ENCODE measurements at regions not wholly inside any gene's neighbourhood (a gene's known extent, or its start where the extent isn't known, plus 50 kb on each side); places are given as distances from the start of the nearest gene placed in this dataset.

GRCh38 chr3:84881288-84881687, 77.5 kb upstream of the CADM2 start (continued):
- TF ChIP-seq, protein P1, sequence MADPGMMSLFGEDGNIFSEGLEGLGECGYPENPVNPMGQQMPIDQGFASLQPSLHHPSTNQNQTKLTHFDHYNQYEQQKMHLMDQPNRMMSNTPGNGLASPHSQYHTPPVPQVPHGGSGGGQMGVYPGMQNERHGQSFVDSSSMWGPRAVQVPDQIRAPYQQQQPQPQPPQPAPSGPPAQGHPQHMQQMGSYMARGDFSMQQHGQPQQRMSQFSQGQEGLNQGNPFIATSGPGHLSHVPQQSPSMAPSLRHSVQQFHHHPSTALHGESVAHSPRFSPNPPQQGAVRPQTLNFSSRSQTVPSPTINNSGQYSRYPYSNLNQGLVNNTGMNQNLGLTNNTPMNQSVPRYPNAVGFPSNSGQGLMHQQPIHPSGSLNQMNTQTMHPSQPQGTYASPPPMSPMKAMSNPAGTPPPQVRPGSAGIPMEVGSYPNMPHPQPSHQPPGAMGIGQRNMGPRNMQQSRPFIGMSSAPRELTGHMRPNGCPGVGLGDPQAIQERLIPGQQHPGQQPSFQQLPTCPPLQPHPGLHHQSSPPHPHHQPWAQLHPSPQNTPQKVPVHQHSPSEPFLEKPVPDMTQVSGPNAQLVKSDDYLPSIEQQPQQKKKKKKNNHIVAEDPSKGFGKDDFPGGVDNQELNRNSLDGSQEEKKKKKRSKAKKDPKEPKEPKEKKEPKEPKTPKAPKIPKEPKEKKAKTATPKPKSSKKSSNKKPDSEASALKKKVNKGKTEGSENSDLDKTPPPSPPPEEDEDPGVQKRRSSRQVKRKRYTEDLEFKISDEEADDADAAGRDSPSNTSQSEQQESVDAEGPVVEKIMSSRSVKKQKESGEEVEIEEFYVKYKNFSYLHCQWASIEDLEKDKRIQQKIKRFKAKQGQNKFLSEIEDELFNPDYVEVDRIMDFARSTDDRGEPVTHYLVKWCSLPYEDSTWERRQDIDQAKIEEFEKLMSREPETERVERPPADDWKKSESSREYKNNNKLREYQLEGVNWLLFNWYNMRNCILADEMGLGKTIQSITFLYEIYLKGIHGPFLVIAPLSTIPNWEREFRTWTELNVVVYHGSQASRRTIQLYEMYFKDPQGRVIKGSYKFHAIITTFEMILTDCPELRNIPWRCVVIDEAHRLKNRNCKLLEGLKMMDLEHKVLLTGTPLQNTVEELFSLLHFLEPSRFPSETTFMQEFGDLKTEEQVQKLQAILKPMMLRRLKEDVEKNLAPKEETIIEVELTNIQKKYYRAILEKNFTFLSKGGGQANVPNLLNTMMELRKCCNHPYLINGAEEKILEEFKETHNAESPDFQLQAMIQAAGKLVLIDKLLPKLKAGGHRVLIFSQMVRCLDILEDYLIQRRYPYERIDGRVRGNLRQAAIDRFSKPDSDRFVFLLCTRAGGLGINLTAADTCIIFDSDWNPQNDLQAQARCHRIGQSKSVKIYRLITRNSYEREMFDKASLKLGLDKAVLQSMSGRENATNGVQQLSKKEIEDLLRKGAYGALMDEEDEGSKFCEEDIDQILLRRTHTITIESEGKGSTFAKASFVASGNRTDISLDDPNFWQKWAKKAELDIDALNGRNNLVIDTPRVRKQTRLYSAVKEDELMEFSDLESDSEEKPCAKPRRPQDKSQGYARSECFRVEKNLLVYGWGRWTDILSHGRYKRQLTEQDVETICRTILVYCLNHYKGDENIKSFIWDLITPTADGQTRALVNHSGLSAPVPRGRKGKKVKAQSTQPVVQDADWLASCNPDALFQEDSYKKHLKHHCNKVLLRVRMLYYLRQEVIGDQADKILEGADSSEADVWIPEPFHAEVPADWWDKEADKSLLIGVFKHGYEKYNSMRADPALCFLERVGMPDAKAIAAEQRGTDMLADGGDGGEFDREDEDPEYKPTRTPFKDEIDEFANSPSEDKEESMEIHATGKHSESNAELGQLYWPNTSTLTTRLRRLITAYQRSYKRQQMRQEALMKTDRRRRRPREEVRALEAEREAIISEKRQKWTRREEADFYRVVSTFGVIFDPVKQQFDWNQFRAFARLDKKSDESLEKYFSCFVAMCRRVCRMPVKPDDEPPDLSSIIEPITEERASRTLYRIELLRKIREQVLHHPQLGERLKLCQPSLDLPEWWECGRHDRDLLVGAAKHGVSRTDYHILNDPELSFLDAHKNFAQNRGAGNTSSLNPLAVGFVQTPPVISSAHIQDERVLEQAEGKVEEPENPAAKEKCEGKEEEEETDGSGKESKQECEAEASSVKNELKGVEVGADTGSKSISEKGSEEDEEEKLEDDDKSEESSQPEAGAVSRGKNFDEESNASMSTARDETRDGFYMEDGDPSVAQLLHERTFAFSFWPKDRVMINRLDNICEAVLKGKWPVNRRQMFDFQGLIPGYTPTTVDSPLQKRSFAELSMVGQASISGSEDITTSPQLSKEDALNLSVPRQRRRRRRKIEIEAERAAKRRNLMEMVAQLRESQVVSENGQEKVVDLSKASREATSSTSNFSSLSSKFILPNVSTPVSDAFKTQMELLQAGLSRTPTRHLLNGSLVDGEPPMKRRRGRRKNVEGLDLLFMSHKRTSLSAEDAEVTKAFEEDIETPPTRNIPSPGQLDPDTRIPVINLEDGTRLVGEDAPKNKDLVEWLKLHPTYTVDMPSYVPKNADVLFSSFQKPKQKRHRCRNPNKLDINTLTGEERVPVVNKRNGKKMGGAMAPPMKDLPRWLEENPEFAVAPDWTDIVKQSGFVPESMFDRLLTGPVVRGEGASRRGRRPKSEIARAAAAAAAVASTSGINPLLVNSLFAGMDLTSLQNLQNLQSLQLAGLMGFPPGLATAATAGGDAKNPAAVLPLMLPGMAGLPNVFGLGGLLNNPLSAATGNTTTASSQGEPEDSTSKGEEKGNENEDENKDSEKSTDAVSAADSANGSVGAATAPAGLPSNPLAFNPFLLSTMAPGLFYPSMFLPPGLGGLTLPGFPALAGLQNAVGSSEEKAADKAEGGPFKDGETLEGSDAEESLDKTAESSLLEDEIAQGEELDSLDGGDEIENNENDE (IDR thresholded peaks at IDR 0.05; ENCODE audit: insufficient replicate concordance, low read length): no peak
- TF ChIP-seq CHD2 (IDR thresholded peaks at IDR 0.05; ENCODE audit: low read length): no peak
- TF ChIP-seq SIX5 (IDR thresholded peaks at IDR 0.05; ENCODE audit: low read depth, low read length): no peak
- TF ChIP-seq EZH2 (IDR thresholded peaks at IDR 0.05; ENCODE audit: low read depth, low read length, severe bottlenecking): no peak
- no peak for TF ChIP-seq EGR1 (IDR thresholded peaks at IDR 0.05; ENCODE audit: borderline replicate concordance, low read depth, low read length)
- no peak for TF ChIP-seq SP1 (IDR thresholded peaks at IDR 0.05; ENCODE audit: low read depth, low read length)
- TF ChIP-seq EP300 (IDR thresholded peaks at IDR 0.05; ENCODE audit: borderline replicate concordance in 1 of 2, low read depth in 2 of 2, low read length in 2 of 2): no peak
- TF ChIP-seq, protein P2, sequence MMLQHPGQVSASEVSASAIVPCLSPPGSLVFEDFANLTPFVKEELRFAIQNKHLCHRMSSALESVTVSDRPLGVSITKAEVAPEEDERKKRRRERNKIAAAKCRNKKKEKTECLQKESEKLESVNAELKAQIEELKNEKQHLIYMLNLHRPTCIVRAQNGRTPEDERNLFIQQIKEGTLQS (IDR thresholded peaks at IDR 0.05; ENCODE audit: insufficient read depth, low read depth, low read length): no peak
- no peak for TF ChIP-seq SIRT6 (IDR thresholded peaks at IDR 0.05; ENCODE audit: low read length)
- no peak for TF ChIP-seq NRF1 (IDR thresholded peaks at IDR 0.05; ENCODE audit: low read depth, low read length)
- TF ChIP-seq SAP30 (IDR thresholded peaks at IDR 0.05; ENCODE audit: insufficient read depth, insufficient replicate concordance, low read length): no peak
